Tongue (tissue), 2 donors: ENCODE measurements at regions not wholly inside any gene's neighbourhood (a gene's known extent, or its start where the extent isn't known, plus 50 kb on each side); places are given as distances from the start of the nearest gene placed in this dataset. TPM values are rescaled to one million over a fixed set of nuclear protein-coding genes. Genes with fewer than 3 reads are reported as not detected.

Source experiments
- DNase-seq: peaks from one replicate; pipeline ENCODE4 v3.0.0-alpha.2; 2015
- small RNA-seq: library from RNA; depleted of rRNA; stranded (forward); fragments of <200 nt; gene quantifications from one replicate; pipeline ENCODE3, GENCODE V24; 2014; ENCODE audit warnings: low replicate concordance

DNA sequence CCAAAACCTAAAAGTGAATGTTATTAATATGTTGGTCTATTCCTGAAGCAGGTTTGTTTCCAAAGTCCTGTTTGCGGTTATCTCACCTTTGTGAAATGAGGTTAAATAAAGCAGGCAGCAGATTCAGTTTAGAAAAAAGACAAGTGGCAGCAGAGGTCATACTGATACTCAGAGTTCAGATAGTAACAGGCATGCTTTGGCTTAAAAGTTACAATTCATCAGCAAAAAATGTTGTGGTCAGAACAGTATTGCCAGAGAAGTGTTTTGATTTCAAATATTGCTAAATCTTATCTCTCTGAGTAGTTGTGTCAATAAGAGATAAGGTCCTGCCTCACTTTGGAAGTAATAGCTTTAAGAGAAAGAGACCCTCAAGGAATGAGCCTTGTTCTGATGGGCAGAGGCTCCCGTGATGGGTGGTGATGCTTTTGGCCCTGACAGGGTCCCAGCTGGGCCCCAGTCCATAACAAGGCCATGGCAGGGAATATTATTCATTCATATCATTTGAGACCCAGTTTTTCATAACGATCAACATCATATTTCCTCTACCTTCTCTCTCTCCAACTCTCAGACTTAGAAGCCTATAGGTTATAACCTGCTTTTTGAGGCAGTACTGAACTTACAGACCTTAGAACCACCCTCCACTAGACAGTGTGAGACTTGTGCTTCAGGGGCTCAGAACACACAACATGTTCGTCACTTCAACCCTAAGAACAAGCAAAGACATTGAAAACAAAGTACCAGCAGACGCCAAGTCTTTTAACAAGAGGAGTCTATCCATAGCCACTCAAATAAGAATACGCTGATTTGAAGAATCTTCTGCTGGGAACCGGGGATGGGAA, 58.5 kb upstream of the AHR start:
- DNase-seq = no peak

GRCh38 chr7:17242504-17242903, 55.9 kb upstream of the AHR start:
- DNase-seq = no peak

DNA sequence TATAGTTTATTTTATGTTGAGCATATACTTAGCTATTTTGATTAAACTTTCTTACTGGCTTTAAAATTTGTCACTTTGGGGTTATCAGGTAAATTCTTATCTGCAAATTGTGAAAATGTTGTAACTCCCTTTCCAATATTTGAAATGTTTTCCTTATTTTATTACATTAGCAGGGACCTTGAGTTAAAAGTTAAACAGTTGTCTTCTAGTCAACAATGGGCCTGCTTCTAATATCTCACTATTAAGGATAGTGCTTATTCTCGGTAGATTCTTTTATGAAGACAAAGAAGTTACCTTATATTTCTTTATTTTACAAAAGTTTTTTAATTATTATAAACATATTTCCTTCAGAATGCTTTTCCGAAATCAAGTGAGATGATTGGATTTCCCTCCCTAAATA, 53.7 kb upstream of the AHR start:
- DNase-seq = no peak

DNA sequence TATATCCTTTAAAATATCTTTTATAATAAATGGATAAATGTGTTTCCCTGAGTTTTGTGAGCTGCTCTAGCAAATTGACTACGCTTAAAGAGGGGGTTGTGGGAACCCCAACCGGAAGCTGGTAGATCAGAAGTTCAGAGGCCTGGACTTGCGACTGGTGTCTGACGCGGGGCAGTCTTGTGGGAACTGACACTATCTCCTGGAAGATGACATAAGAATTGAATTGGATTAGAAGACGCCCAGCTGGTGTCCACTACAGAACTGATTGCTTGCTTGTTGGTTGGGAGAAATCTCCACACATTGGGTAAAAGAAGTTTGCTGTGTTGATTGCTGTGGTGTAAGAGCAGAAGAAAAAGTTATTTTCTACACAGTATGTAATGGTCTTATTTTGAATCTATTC, 51.1 kb upstream of the AHR start:
- DNase-seq = no peak

DNA sequence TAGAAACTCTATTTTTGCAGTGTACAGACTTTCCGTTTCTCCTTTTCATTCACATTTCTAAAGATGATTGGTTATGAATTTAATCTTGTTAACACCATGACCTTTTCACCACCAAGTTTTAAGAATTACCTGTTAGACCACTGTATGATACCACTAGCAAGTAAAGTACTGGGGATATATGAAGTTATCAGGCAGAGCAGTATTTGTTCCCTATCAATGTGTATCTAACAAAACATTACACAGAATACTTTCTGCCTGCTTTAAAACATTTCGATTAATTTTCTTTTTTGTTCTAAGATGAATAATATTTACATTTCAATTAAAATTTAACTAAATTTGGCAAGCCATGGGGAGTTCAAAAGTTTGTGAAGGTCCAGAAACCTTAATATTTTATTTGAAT, 49.9 kb upstream of the AHR start:
- DNase-seq = no peak

Small RNA genes in the stretch of these regions (small RNA-seq; reads per million reads assigned to genes)
- gene RF00017 = not detected
